Testis (tissue), 2 donors: ENCODE measurements at regions not wholly inside any gene's neighbourhood (a gene's known extent, or its start where the extent isn't known, plus 50 kb on each side); places are given as distances from the start of the nearest gene placed in this dataset.

Experiments
- CTCF ChIP-seq, 3 experiments: fragments of 450-650 bp in 2 of 3; fragments of 200-600 bp in 1 of 3; sonication (generic) in 1 of 3; IDR thresholded peaks; one replicate each; pipeline ENCODE4 v1.5.1; 2016 to 2019; ENCODE audit warnings: antibody characterized with exemption in 3 of 3, mild to moderate bottlenecking in 2 of 3, moderate library complexity in 1 of 3
- POLR2A ChIP-seq: fragments of 450-650 bp; IDR thresholded peaks from one replicate; pipeline ENCODE4 v1.6.1; 2017; ENCODE audit warnings: antibody characterized with exemption, mild to moderate bottlenecking, moderate library complexity

DNA sequence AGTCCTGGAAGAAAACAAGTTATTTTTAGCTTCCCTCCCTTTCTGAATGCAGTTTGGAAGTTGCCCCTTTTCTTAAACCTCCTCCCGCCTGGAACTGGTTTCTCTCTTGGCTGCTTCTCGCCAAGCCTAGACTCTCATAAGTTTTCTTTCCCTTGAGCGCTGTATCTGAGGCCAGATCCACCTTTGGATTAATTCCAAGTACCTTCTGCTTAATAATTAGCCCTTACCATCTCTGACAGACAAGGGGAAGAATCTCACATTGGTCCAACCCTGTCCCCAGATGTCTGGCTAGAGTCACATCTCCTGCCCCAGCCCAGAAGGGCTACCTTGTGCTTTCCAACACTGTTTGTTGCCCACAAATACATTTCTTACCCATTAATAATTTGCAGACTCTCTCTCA is 161.8 kb upstream of the RGS6 start:
- TF ChIP-seq POLR2A: no peak
- no peak for TF ChIP-seq CTCF (IDR thresholded peaks at IDR 0.05)
